ENCODE measurements at regions not wholly inside any gene's neighbourhood (a gene's known extent, or its start where the extent isn't known, plus 50 kb on each side); places are given as distances from the start of the nearest gene placed in this dataset.

GRCh38 chr13:53207556-53207955 lies 178.9 kb downstream of the OLFM4 start:
- H3K27me3 ChIP-seq (replicated peaks; ENCODE audit: insufficient read depth), result no peaks in the 10 kb centered on the region

GRCh38 chr13:53214433-53214832 lies 185.8 kb downstream of the OLFM4 start:
- WGBS, result 74% methylated on average over 4 of the region's 4 CpGs
- no peaks in the 10 kb centered on the region for H3K36me3 ChIP-seq
- H3K4me3 ChIP-seq, result no peak overlapping the region
- H3K27ac ChIP-seq, result no peak overlapping the region
- DNase-seq (ENCODE audit: low spot score), result no peak
- intact Hi-C loops (cut with DNase I), result no loop called here
- H3K9me3 ChIP-seq, result no peaks in the 10 kb centered on the region
- H3K27me3 ChIP-seq (replicated peaks; ENCODE audit: insufficient read depth), result no peaks in the 10 kb centered on the region
- TF ChIP-seq CTCF (IDR thresholded peaks at IDR 0.05) (no peak), POLR2A (IDR thresholded peaks at IDR 0.05) (no peak), POLR2AphosphoS5 (IDR thresholded peaks at IDR 0.05) (no peak)
- H3K4me1 ChIP-seq (replicated peaks), result no peaks in the 10 kb centered on the region

More at GRCh38 chr13:53207556-53207955, 178.9 kb downstream of the OLFM4 start:
- WGBS, result 85% methylated on average over 3 of the region's 3 CpGs
- TF ChIP-seq POLR2AphosphoS5 (IDR thresholded peaks at IDR 0.05) (no peak), CTCF (IDR thresholded peaks at IDR 0.05) (no peak), POLR2A (IDR thresholded peaks at IDR 0.05) (no peak)
- Histone ChIP-seq H3K4me3 (no peak overlapping the region), H3K27ac (no peak overlapping the region), H3K4me1 (replicated peaks) (no peaks in the 10 kb centered on the region), H3K36me3 (no peaks in the 10 kb centered on the region), H3K9me3 (no peaks in the 10 kb centered on the region)
- intact Hi-C loops (cut with DNase I), result no loop called here
- no peak for DNase-seq (ENCODE audit: low spot score)

GRCh38 chr13:53215563-53215962 lies 186.9 kb downstream of the OLFM4 start:
- DNase-seq (ENCODE audit: low spot score), result no peak
- WGBS, result 79% methylated on average over 2 of the region's 2 CpGs
- TF ChIP-seq POLR2AphosphoS5 (IDR thresholded peaks at IDR 0.05), result no peak
- no peak for TF ChIP-seq POLR2A (IDR thresholded peaks at IDR 0.05)
- no peak for TF ChIP-seq CTCF (IDR thresholded peaks at IDR 0.05)
- no peak overlapping the region for H3K4me3 ChIP-seq
- H3K9me3 ChIP-seq, result no peaks in the 10 kb centered on the region
- no peak overlapping the region for H3K27ac ChIP-seq
- intact Hi-C loops (cut with DNase I), result no loop called here
- no peaks in the 10 kb centered on the region for H3K4me1 ChIP-seq (replicated peaks)
- no peaks in the 10 kb centered on the region for H3K36me3 ChIP-seq
- H3K27me3 ChIP-seq (replicated peaks; ENCODE audit: insufficient read depth), result no peaks in the 10 kb centered on the region

DNA sequence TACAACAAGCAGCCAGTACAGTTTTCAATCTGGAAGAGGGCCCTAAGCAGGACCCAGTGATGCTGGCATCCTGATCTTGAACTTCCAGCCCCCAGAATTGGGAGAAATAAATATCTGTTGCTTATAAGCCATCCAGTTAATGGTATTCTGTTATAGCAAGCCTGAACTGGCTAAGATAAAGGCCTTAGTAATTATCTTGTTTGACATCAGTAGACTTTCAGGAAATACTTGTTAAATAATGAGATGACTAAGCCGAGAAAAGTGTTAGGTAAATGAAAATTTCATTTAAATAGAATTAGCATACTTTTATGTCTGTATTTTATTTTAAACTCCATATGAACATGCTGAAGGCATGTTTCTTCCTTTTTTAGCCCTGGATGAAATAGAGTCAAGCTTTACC lies 188.2 kb downstream of the OLFM4 start:
- H3K9me3 ChIP-seq, result no peaks in the 10 kb centered on the region
- no peak overlapping the region for H3K4me3 ChIP-seq
- no peak overlapping the region for H3K27ac ChIP-seq
- no peaks in the 10 kb centered on the region for H3K4me1 ChIP-seq (replicated peaks)
- WGBS, result 23% methylated on average over 1 of the region's 1 CpG
- no peaks in the 10 kb centered on the region for H3K27me3 ChIP-seq (replicated peaks; ENCODE audit: insufficient read depth)
- intact Hi-C loops (cut with DNase I), result no loop called here
- TF ChIP-seq POLR2A (IDR thresholded peaks at IDR 0.05), result no peak
- TF ChIP-seq POLR2AphosphoS5 (IDR thresholded peaks at IDR 0.05), result no peak
- no peak for TF ChIP-seq CTCF (IDR thresholded peaks at IDR 0.05)
- no peak for DNase-seq (ENCODE audit: low spot score)
- no peaks in the 10 kb centered on the region for H3K36me3 ChIP-seq

- H3K4me3 ChIP-seq, result no peak overlapping the region
- intact Hi-C loops (cut with DNase I), result no loop called here
- no peaks in the 10 kb centered on the region for H3K27me3 ChIP-seq (replicated peaks; ENCODE audit: insufficient read depth)
- no peak overlapping the region for H3K27ac ChIP-seq
- H3K4me1 ChIP-seq (replicated peaks), result no peaks in the 10 kb centered on the region
- no peak for TF ChIP-seq POLR2AphosphoS5 (IDR thresholded peaks at IDR 0.05)
- TF ChIP-seq POLR2A (IDR thresholded peaks at IDR 0.05), result no peak
- TF ChIP-seq CTCF (IDR thresholded peaks at IDR 0.05), result no peak
- no peak for DNase-seq (ENCODE audit: low spot score)
- H3K36me3 ChIP-seq, result no peaks in the 10 kb centered on the region
- no peaks in the 10 kb centered on the region for H3K9me3 ChIP-seq
Observed at GRCh38 chr13:53217194-53217593, 188.6 kb downstream of the OLFM4 start.
